GM12878 (cell line): ENCODE measurements at regions not wholly inside any gene's neighbourhood (a gene's known extent, or its start where the extent isn't known, plus 50 kb on each side); places are given as distances from the start of the nearest gene placed in this dataset.

Experiments
- BRCA1 ChIP-seq: IDR thresholded peaks from 2 replicates; pipeline ENCODE4 v1.6.1; 2011; ENCODE audit warnings: low read depth, low read length, improper control_type of control experiment
- CBX5 ChIP-seq: sonication (generic); IDR thresholded peaks from 2 replicates; pipeline ENCODE4 v1.6.1; 2016; ENCODE audit warnings: low read depth, moderate library complexity, mild to moderate bottlenecking, inconsistent platforms
- E2F4 ChIP-seq: IDR thresholded peaks from 2 replicates; pipeline ENCODE4 v1.6.1; 2012; ENCODE audit warnings: low read depth, low read length, improper control_type of control experiment
- EED ChIP-seq: sonication (generic); IDR thresholded peaks from 2 replicates; pipeline ENCODE4 v1.6.1; 2016; ENCODE audit warnings: antibody characterized with exemption, low read depth
- EP300 ChIP-seq, 2 experiments: fragments of 150-350 bp in 1 of 2; IDR thresholded peaks; 2 replicates each; pipeline ENCODE4 v1.6.1; 2011 to 2012; ENCODE audit warnings: low read depth in 2 of 2, low read length in 2 of 2, borderline replicate concordance in 1 of 2, improper control_type of control experiment in 1 of 2, inconsistent platforms in 1 of 2; ENCODE audit not compliant: control insufficient read depth in 1 of 2
- KAT2A ChIP-seq: conservative IDR thresholded peaks from 2 replicates; pipeline ENCODE4 v1.6.1; 2011; ENCODE audit warnings: low read depth, low read length; ENCODE audit not compliant: control insufficient read depth
- MLLT1 ChIP-seq: fragments of 450-650 bp; IDR thresholded peaks from 2 replicates; pipeline ENCODE4 v1.6.1; 2016; ENCODE audit warnings: mild to moderate bottlenecking
- MXI1 ChIP-seq: fragments of 150-350 bp; IDR thresholded peaks from 2 replicates; pipeline ENCODE4 v1.6.1; 2011; ENCODE audit warnings: low read depth, mild to moderate bottlenecking, inconsistent platforms, low read length, improper control_type of control experiment
- NR2C1 ChIP-seq: fragments of 450-650 bp; IDR thresholded peaks from 2 replicates; pipeline ENCODE4 v1.6.1; 2017; ENCODE audit warnings: antibody characterized with exemption, mild to moderate bottlenecking, moderate library complexity
- REST ChIP-seq: IDR thresholded peaks from 2 replicates; pipeline ENCODE4 v1.6.1; 2012; ENCODE audit warnings: mild to moderate bottlenecking, low read depth, low read length
- SREBF2 ChIP-seq: IDR thresholded peaks from 2 replicates; pipeline ENCODE4 v1.6.1; 2012; ENCODE audit warnings: mild to moderate bottlenecking, low read length

- TF ChIP-seq REST (no peak), E2F4 (no peak), SREBF2 (no peak), NR2C1 (no peak), BRCA1 (no peak), EED (no peak), MXI1 (no peak), KAT2A (no peak), EP300 (IDR thresholded peaks at IDR 0.05; ENCODE audit: borderline replicate concordance in 1 of 2, control insufficient read depth in 1 of 2, low read depth in 2 of 2, low read length in 2 of 2) (no peak), MLLT1 (no peak), CBX5 (no peak)
- TF ChIP-seq, all 136 proteins: peak for 0
Observed at GRCh38 chr12:58419196-58419760, 477.9 kb downstream of the ATP23 start (continued).
